ENCODE measurements at regions not wholly inside any gene's neighbourhood (a gene's known extent, or its start where the extent isn't known, plus 50 kb on each side); places are given as distances from the start of the nearest gene placed in this dataset.

DNA sequence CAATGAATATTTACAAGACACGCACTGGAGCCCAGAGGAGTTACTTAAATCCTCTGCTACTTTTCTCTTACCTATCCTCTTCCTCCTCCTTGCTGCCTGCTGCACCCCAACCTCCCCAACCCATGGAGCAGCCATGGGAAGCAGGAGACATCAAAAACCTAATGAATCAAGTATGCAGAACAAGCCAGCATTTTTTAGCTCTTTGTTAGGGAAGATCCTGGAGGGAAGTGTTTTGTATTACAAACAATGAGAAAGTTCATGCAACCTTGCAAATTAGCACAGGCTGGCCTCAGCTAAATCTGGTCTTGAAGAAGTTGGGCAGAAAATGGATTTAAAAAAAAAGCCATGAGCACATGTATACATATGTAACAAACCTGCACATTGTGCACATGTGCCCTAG, 498.8 kb downstream of the KIF4B start:
- Histone ChIP-seq H3K18ac (ENCODE audit: extremely low read depth, low read length) (no peak overlapping the region), H2BK12ac (ENCODE audit: low read depth, low read length) (0 out of 2 replicates have a peak overlapping the region, but pooled peaks have one; percentile 78), H3K4me3 (ENCODE audit: extremely low read depth in 1 of 4, insufficient read depth in 2 of 4, low read depth in 3 of 4, low read length in 4 of 4) (no peak overlapping the region), H3K23me2 (ENCODE audit: low read depth, low read length) (no peaks in the 10 kb centered on the region), H2AK5ac (ENCODE audit: low read depth, low read length) (no peak overlapping the region), H4K5ac (ENCODE audit: insufficient read length, low read depth, low read length) (no peak overlapping the region), H3K56ac (replicated peaks; ENCODE audit: insufficient read length, low read depth, low read length) (no peak overlapping the region), H3K79me2 (ENCODE audit: control insufficient read depth in 1 of 2, insufficient read depth in 2 of 2, low read length in 2 of 2) (no peaks in the 10 kb centered on the region), H3K9me3 (ENCODE audit: insufficient read depth in 2 of 2, low read depth in 1 of 2, low read length in 1 of 2) (no peaks in the 10 kb centered on the region), H3K36me3 (ENCODE audit: control insufficient read depth in 2 of 4, insufficient read depth in 4 of 4, low read length in 3 of 4) (no peaks in the 10 kb centered on the region), H2AFZ (ENCODE audit: low read length) (0 out of 2 replicates have a peak overlapping the region, but pooled peaks have one; percentile 52), H2BK20ac (ENCODE audit: low read length) (no peak overlapping the region), H2BK15ac (ENCODE audit: low read length) (no peak overlapping the region), H4K20me1 (replicated peaks in 1 of 2; ENCODE audit: control insufficient read depth in 1 of 2, insufficient read depth in 2 of 2, low read length in 2 of 2) (no peaks in the 10 kb centered on the region), H3K14ac (ENCODE audit: insufficient read length) (no peak overlapping the region), H3K9ac (replicated peaks in 1 of 4; ENCODE audit: extremely low read depth in 1 of 4, low read depth in 3 of 4, low read length in 3 of 4) (no peak overlapping the region), H3K27ac (ENCODE audit: low read depth, low read length) (no peak overlapping the region), H3K4ac (replicated peaks; ENCODE audit: insufficient read length, low read depth, low read length) (no peak overlapping the region), H3K27me3 (replicated peaks in 1 of 4; ENCODE audit: control insufficient read depth in 3 of 4, extremely low read depth in 1 of 4, insufficient read depth in 3 of 4, low read length in 3 of 4) (no peaks in the 10 kb centered on the region), H3K23ac (ENCODE audit: insufficient read length) (no peak overlapping the region), H4K8ac (ENCODE audit: extremely low read depth, insufficient read depth, low read length) (no peak overlapping the region), H2BK5ac (ENCODE audit: low read depth, low read length) (peak overlapping the region; percentile 13; the same call in 1 of the 2 replicates), H3K79me1 (ENCODE audit: low read depth, low read length) (no peaks in the 10 kb centered on the region), H3K4me1 (replicated peaks in 1 of 4; ENCODE audit: control insufficient read depth in 3 of 4, insufficient read depth in 4 of 4, low read length in 3 of 4) (peaks cover 0 to 10% (median 0%) of the 10 kb centered on the region in 4 experiments; a peak in 1 of 7 replicates), H2BK120ac (replicated peaks; ENCODE audit: low read depth, low read length) (no peak overlapping the region), H3K4me2 (ENCODE audit: insufficient read depth in 1 of 2, low read depth in 2 of 2, low read length in 2 of 2) (peak overlapping the region in 1 of 2 experiments; percentile 35; a peak in 2 of 4 replicates), H4K91ac (replicated peaks; ENCODE audit: insufficient read length, low read length) (no peak overlapping the region)
- POLR2A ChIA-PET (ENCODE audit: partially characterized antibody) = no interaction called here
- 58% methylated on average over 1 of the region's 1 CpG; no CpG with 5 or more reads in 1 of the 2 experiments for WGBS, 2 experiments (ENCODE audit: extremely low coverage in 1 of 2, insufficient coverage in 1 of 2, insufficient read length in 1 of 2, insufficient replicate concordance in 2 of 2, low coverage in 1 of 2, low lambda C conversion rate in 2 of 2, missing lambda C conversion rate in 1 of 2)
- CTCF ChIA-PET (ENCODE audit: partially characterized antibody) = no interaction called here
- DNase-seq (ENCODE audit: low read depth in 1 of 2, low spot score in 2 of 2) (peak in 1 of 2 experiments; percentile 7), FAIRE-seq (peak; percentile 81)
- 0 out of 2 replicates have a peak, but pooled peaks have one; percentile 42 for TF ChIP-seq YY1 (IDR thresholded peaks at IDR 0.05; ENCODE audit: low read depth, low read length)

All from H1 (cell line).